ENCODE measurements at regions not wholly inside any gene's neighbourhood (a gene's known extent, or its start where the extent isn't known, plus 50 kb on each side); places are given as distances from the start of the nearest gene placed in this dataset.

- TF ChIP-seq RARB (CRISPR knock-in tag; IDR thresholded peaks at IDR 0.05) (no peak), ZFP30 (CRISPR knock-in tag; IDR thresholded peaks at IDR 0.05) (no peak), SNAI2 (CRISPR knock-in tag; IDR thresholded peaks at IDR 0.05) (no peak), TSHZ2 (CRISPR knock-in tag; IDR thresholded peaks at IDR 0.05) (no peak), PPARA (CRISPR knock-in tag; IDR thresholded peaks at IDR 0.05; ENCODE audit: borderline replicate concordance) (no peak), PATZ1 (CRISPR knock-in tag; IDR thresholded peaks at IDR 0.05; ENCODE audit: borderline replicate concordance) (no peak), ESRRG (CRISPR knock-in tag; IDR thresholded peaks at IDR 0.05) (no peak)
Observed at GRCh38 chr20:11799281-11799684, 118.4 kb upstream of the BTBD3 start.
